GM12872 (cell line): ENCODE measurements at regions not wholly inside any gene's neighbourhood (a gene's known extent, or its start where the extent isn't known, plus 50 kb on each side); places are given as distances from the start of the nearest gene placed in this dataset.

Source experiments
- TF ChIP-seq, protein P1 (sequence below): IDR thresholded peaks from 3 replicates; pipeline ENCODE4 v1.5.1; 2011; ENCODE audit warnings: low read depth, mild to moderate bottlenecking, low read length, moderate library complexity; ENCODE audit not compliant: insufficient read depth

DNA sequence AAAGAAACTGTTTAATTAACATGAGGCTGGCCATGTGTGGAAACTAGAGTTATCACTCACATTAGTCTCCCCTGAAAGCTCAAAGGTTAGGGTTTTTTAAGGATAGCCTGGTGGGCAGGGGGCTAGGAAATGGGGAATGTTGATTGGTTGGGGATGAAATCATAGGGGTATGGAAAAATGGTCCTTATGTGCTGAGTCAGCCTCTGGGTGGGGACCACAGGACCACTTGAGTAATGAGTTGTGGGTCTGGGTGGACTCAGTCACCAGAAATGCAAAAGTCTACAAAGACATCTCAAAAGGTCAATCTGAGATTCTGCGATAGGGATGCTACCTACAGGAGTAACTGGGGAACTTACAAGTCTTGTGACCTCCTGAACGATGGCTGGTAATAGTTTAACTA lies 362.8 kb downstream of the DMAC1 start:
- TF ChIP-seq, protein P1, sequence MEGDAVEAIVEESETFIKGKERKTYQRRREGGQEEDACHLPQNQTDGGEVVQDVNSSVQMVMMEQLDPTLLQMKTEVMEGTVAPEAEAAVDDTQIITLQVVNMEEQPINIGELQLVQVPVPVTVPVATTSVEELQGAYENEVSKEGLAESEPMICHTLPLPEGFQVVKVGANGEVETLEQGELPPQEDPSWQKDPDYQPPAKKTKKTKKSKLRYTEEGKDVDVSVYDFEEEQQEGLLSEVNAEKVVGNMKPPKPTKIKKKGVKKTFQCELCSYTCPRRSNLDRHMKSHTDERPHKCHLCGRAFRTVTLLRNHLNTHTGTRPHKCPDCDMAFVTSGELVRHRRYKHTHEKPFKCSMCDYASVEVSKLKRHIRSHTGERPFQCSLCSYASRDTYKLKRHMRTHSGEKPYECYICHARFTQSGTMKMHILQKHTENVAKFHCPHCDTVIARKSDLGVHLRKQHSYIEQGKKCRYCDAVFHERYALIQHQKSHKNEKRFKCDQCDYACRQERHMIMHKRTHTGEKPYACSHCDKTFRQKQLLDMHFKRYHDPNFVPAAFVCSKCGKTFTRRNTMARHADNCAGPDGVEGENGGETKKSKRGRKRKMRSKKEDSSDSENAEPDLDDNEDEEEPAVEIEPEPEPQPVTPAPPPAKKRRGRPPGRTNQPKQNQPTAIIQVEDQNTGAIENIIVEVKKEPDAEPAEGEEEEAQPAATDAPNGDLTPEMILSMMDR: no peak

GRCh38 chr9:7433508-7434292 lies 365.9 kb downstream of the DMAC1 start:
- TF ChIP-seq, protein P1: no peak

GRCh38 chr9:7432989-7433388 lies 366.6 kb downstream of the DMAC1 start:
- TF ChIP-seq, protein P1: no peak

DNA sequence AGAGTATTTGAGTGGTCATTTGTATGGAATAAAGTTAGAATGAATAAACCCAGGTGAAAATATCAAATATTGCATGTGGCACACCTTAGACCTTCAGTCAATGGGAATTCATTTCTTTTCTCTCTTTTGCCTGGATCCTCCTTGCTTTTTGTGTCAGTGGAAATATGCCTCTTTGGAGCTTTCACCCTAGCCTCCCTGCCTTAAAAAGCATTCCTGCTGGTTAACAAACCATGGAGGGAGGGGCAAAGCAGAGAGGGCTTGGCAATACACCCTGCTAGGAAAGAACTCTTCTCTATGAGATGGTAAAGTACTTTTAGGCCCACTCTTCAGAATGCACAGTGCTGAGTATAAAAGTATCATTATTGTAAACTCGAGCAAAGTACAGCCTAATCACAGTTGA lies 383.7 kb downstream of the DMAC1 start:
- TF ChIP-seq, protein P1: no peak

DNA sequence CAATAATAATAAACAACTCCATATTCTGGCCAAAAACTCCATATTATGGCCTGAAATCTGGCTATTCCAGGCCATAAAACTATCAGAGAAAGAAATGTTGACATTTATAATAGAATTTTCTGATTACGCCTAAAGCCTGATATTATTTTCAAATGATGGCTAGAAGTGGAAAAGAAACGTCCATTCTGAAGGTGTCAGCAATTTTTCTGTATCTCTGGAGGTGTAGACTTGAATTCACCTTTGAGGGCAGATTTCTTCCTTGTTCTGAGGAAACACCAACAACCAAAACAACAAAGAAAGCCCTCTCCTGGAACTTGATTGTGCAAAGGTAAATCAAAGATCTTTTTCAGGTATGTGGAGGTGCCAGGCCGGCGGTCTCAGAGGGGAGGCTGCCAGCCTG lies 390.7 kb downstream of the DMAC1 start:
- TF ChIP-seq, protein P1: no peak

- TF ChIP-seq, protein P1: no peak
These were observed 392.3 kb downstream of the DMAC1 start for GRCh38 chr9:7407246-7407645.

GRCh38 chr9:7405924-7406604 lies 393.5 kb downstream of the DMAC1 start:
- TF ChIP-seq, protein P1: no peak
